GM13977 (cell line): ENCODE measurements at regions not wholly inside any gene's neighbourhood (a gene's known extent, or its start where the extent isn't known, plus 50 kb on each side); places are given as distances from the start of the nearest gene placed in this dataset.

Experiments used
- DNase-seq: peaks from one replicate; pipeline ENCODE4 v3.0.0; 2012; ENCODE audit warnings: low spot score
- in situ Hi-C: fragments of 300-500 bp; cut with MboI; formaldehyde crosslinking; loops from one replicate; pipeline ENCODE4 v1.12.0; 2022; ENCODE audit warnings: low sequenced_read_pairs, low pct_unique_long_range_greater_than_20kb, mixed read lengths, inconsistent platforms; ENCODE audit not compliant: unreplicated experiment
- TF ChIP-seq, protein P1 (sequence below): IDR thresholded peaks from 2 replicates; pipeline ENCODE4 v1.5.1; 2012; ENCODE audit warnings: mild to moderate bottlenecking, control low read depth; ENCODE audit not compliant: insufficient read depth; ENCODE audit errors: extremely low read depth, missing control alignments

- in situ Hi-C loops, result no loop called here
- TF ChIP-seq, protein P1, sequence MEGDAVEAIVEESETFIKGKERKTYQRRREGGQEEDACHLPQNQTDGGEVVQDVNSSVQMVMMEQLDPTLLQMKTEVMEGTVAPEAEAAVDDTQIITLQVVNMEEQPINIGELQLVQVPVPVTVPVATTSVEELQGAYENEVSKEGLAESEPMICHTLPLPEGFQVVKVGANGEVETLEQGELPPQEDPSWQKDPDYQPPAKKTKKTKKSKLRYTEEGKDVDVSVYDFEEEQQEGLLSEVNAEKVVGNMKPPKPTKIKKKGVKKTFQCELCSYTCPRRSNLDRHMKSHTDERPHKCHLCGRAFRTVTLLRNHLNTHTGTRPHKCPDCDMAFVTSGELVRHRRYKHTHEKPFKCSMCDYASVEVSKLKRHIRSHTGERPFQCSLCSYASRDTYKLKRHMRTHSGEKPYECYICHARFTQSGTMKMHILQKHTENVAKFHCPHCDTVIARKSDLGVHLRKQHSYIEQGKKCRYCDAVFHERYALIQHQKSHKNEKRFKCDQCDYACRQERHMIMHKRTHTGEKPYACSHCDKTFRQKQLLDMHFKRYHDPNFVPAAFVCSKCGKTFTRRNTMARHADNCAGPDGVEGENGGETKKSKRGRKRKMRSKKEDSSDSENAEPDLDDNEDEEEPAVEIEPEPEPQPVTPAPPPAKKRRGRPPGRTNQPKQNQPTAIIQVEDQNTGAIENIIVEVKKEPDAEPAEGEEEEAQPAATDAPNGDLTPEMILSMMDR, result no peak
- no peak for DNase-seq
Observed at GRCh38 chr20:22499515-22500166, 84.7 kb downstream of the FOXA2 start.

- TF ChIP-seq, protein P1, result no peak
- no peak for DNase-seq
- in situ Hi-C loops, result no loop called here
Observed at GRCh38 chr20:22496817-22497216, 87.6 kb downstream of the FOXA2 start.

- TF ChIP-seq, protein P1, result no peak
- DNase-seq, result no peak
- in situ Hi-C loops, result no loop called here
Observed at GRCh38 chr20:22495789-22496188, 88.6 kb downstream of the FOXA2 start.

- in situ Hi-C loops, result no loop called here
- no peak for DNase-seq
- TF ChIP-seq, protein P1, result no peak
Observed at GRCh38 chr20:22495172-22495571, 89.2 kb downstream of the FOXA2 start.

DNA sequence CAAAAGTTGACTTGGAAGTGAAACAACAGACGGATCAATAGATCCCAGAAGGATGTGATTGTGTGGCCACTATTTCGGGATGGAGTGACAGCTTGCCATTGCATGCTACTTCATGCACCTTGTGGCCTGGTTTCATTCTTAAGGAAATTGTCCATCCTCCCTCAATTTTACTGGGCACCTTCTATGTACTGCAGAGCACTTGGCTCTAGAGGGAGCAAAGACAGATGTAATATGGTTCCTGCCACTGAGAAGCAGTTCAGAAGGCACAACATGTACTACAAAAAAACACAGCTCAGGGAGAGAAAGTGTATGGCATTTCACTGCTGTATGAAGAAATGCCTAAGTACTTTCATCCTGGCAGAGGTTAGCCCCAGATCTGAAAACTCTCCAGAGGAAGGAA lies 91.9 kb downstream of the FOXA2 start:
- in situ Hi-C loops, result no loop called here
- no peak for DNase-seq
- TF ChIP-seq, protein P1, result no peak

DNA sequence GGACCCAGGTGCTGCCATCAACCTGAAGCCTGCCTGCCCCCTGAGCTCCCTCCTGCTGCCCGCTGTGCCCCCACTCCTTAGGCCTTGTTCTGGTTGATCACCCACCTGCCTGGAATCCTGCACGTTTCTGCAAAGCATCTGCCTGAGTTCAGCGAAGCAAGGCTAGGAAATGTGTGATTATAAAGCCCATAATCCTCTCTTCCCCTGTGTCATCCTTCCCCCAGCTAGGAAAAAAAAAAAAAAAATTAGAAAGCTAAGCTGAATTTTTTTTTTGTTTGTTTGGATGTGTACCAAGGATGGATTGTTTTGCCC lies 93.2 kb downstream of the FOXA2 start:
- TF ChIP-seq, protein P1, result no peak
- DNase-seq, result no peak
- in situ Hi-C loops, result no loop called here
